ENCODE measurements at regions not wholly inside any gene's neighbourhood (a gene's known extent, or its start where the extent isn't known, plus 50 kb on each side); places are given as distances from the start of the nearest gene placed in this dataset.

DNA sequence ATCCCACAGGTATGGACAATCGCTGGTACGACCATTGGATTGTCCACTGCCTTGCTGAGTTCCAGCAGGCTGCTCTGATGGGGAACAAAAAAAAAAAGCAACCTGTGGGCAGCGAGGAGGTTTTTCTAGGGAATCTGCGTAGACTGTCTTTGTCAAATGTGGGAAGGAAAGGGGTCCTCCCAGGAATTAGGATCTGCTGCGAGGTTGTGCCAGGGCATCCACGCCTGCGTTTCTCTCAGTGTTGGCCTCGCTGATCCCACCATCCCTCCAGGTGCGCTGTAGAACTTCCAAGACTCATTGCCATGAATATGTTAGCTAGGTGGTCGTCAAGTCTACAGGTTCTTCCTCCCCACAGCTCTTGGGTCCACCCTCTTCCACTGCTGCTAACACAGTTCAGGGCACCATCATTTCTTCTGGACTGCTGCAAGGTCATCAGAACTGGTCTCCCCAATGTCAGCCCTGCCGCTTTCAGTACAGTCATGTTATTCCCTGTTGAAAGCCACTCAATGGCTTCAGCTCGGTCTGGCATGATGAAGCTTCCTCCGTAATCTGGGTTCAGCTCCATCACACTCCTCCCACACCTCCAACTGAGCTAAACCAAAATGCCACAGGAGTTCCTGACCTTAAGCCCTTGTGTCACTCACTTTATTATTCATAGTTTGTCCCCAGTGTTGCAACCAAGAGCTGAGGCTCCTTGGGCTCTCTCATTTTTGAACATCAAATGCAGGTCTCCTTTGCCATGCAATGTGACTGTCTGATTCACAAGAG, 79.5 kb upstream of the DMRT1 start:
- H3K4me3 ChIP-seq (ENCODE audit: low read depth in 1 of 3, low read length in 3 of 3) = no peak overlapping the region
- H3K9ac ChIP-seq (ENCODE audit: low read depth in 1 of 2, low read length in 2 of 2) = no peak overlapping the region
- H3K27ac ChIP-seq (ENCODE audit: low read depth in 1 of 2, low read length in 2 of 2) = no peak overlapping the region
- DNase-seq (ENCODE audit: low spot score) = no peak
- 91% methylated on average over 13 of the region's 13 CpGs for WGBS
- H3K4me1 ChIP-seq (ENCODE audit: control insufficient read depth in 4 of 4, insufficient read depth in 4 of 4, low read length in 3 of 4) = peaks cover 0 to 3% (median 0%) of the 10 kb centered on the region in 4 donors
- no peaks in the 10 kb centered on the region for H3K27me3 ChIP-seq (ENCODE audit: control insufficient read depth in 4 of 4, insufficient read depth in 4 of 4, low read length in 3 of 4)
- H3K9me3 ChIP-seq (ENCODE audit: control insufficient read depth in 4 of 4, low read length in 3 of 4) = no peaks in the 10 kb centered on the region
- no peak for TF ChIP-seq JUND (IDR thresholded peaks at IDR 0.05)
- TF ChIP-seq, protein P1, sequence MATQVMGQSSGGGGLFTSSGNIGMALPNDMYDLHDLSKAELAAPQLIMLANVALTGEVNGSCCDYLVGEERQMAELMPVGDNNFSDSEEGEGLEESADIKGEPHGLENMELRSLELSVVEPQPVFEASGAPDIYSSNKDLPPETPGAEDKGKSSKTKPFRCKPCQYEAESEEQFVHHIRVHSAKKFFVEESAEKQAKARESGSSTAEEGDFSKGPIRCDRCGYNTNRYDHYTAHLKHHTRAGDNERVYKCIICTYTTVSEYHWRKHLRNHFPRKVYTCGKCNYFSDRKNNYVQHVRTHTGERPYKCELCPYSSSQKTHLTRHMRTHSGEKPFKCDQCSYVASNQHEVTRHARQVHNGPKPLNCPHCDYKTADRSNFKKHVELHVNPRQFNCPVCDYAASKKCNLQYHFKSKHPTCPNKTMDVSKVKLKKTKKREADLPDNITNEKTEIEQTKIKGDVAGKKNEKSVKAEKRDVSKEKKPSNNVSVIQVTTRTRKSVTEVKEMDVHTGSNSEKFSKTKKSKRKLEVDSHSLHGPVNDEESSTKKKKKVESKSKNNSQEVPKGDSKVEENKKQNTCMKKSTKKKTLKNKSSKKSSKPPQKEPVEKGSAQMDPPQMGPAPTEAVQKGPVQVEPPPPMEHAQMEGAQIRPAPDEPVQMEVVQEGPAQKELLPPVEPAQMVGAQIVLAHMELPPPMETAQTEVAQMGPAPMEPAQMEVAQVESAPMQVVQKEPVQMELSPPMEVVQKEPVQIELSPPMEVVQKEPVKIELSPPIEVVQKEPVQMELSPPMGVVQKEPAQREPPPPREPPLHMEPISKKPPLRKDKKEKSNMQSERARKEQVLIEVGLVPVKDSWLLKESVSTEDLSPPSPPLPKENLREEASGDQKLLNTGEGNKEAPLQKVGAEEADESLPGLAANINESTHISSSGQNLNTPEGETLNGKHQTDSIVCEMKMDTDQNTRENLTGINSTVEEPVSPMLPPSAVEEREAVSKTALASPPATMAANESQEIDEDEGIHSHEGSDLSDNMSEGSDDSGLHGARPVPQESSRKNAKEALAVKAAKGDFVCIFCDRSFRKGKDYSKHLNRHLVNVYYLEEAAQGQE (IDR thresholded peaks at IDR 0.05) = no peak
- no peak for TF ChIP-seq HNF4A (conservative IDR thresholded peaks at IDR 0.05)
- TF ChIP-seq SP1 (IDR thresholded peaks at IDR 0.05) = no peak
- no peak for TF ChIP-seq HNF4G (IDR thresholded peaks at IDR 0.05)
- TF ChIP-seq, protein P2, sequence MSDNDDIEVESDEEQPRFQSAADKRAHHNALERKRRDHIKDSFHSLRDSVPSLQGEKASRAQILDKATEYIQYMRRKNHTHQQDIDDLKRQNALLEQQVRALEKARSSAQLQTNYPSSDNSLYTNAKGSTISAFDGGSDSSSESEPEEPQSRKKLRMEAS (IDR thresholded peaks at IDR 0.05) = no peak
- no peak for TF ChIP-seq TAF1 (conservative IDR thresholded peaks at IDR 0.05)
- H3K36me3 ChIP-seq (ENCODE audit: control insufficient read depth in 4 of 4, insufficient read depth in 3 of 4, low read depth in 1 of 4, low read length in 3 of 4) = no peaks in the 10 kb centered on the region

DNA sequence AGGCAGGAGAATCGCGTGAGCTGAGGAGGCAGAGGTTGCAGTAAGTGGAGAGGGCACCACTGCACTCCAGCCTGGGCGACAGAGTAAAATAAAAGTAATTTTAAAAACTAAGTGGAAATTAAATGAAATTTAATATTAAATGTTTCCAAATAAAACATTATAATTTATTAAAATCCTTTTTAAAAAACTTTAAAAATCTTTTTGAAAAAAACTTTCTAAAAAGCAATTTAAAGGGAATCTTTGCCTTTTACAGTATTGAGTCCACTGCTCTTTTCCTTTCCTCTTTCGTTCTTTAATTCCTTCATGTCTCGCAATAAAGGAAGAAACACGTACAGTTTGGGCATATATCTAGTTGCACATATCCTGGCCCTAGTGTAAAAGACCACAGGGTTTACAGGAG, 77.8 kb upstream of the DMRT1 start:
- no peaks in the 10 kb centered on the region for H3K9me3 ChIP-seq (ENCODE audit: control insufficient read depth in 4 of 4, low read length in 3 of 4)
- H3K9ac ChIP-seq (ENCODE audit: low read depth in 1 of 2, low read length in 2 of 2) = peak overlapping the region in 1 of 2 donors; percentile 17
- H3K4me1 ChIP-seq (ENCODE audit: control insufficient read depth in 4 of 4, insufficient read depth in 4 of 4, low read length in 3 of 4) = peaks cover 0 to 3% (median 0%) of the 10 kb centered on the region in 4 donors
- DNase-seq (ENCODE audit: low spot score) = no peak
- no peaks in the 10 kb centered on the region for H3K36me3 ChIP-seq (ENCODE audit: control insufficient read depth in 4 of 4, insufficient read depth in 3 of 4, low read depth in 1 of 4, low read length in 3 of 4)
- no peaks in the 10 kb centered on the region for H3K27me3 ChIP-seq (ENCODE audit: control insufficient read depth in 4 of 4, insufficient read depth in 4 of 4, low read length in 3 of 4)
- 79% methylated on average over 6 of the region's 6 CpGs for WGBS
- no peak overlapping the region for H3K4me3 ChIP-seq (ENCODE audit: low read depth in 1 of 3, low read length in 3 of 3)
- TF ChIP-seq GABPA (IDR thresholded peaks at IDR 0.05 in 1 of 2, conservative IDR thresholded peaks at IDR 0.05 in 1 of 2) (no peak), EGR1 (IDR thresholded peaks at IDR 0.05; ENCODE audit: low read depth in 2 of 2) (no peak), RAD21 (IDR thresholded peaks at IDR 0.05) (no peak), HNF4G (IDR thresholded peaks at IDR 0.05) (no peak), NR2F2 (IDR thresholded peaks at IDR 0.05) (no peak)
- H3K27ac ChIP-seq (ENCODE audit: low read depth in 1 of 2, low read length in 2 of 2) = no peak overlapping the region

DNA sequence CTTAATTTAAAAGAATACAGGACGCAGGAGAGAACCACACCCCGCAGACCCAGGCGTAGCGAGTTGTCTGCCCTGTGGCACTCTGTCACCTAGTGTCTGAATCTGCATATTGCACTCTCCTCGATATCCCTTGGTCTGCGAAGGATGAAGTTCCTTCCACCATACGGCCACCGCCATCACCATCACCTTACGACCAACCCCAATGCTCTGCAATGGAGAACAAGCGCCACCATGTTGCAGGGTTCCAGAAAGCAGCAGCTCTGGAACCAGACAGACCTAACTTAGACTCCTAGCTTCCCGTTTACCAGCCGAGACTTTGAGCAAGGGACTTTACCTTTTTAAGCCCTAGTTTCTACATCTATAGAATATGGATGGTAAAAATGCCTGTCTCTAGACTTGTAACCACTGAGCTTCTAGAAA, 77.4 kb upstream of the DMRT1 start:
- WGBS = 51% methylated on average over 12 of the region's 12 CpGs
- no peaks in the 10 kb centered on the region for H3K27me3 ChIP-seq (ENCODE audit: control insufficient read depth in 4 of 4, insufficient read depth in 4 of 4, low read length in 3 of 4)
- H3K4me1 ChIP-seq (ENCODE audit: control insufficient read depth in 4 of 4, insufficient read depth in 4 of 4, low read length in 3 of 4) = peaks cover 0 to 3% (median 0%) of the 10 kb centered on the region in 4 donors
- no peaks in the 10 kb centered on the region for H3K9me3 ChIP-seq (ENCODE audit: control insufficient read depth in 4 of 4, low read length in 3 of 4)
- no peak for DNase-seq (ENCODE audit: low spot score)
- no peaks in the 10 kb centered on the region for H3K36me3 ChIP-seq (ENCODE audit: control insufficient read depth in 4 of 4, insufficient read depth in 3 of 4, low read depth in 1 of 4, low read length in 3 of 4)
- no peak overlapping the region for H3K27ac ChIP-seq (ENCODE audit: low read depth in 1 of 2, low read length in 2 of 2)
- peak; percentile 89 to 97 for TF ChIP-seq RAD21 (IDR thresholded peaks at IDR 0.05)
- TF ChIP-seq NR2F2 (IDR thresholded peaks at IDR 0.05) = no peak
- TF ChIP-seq, protein P3, sequence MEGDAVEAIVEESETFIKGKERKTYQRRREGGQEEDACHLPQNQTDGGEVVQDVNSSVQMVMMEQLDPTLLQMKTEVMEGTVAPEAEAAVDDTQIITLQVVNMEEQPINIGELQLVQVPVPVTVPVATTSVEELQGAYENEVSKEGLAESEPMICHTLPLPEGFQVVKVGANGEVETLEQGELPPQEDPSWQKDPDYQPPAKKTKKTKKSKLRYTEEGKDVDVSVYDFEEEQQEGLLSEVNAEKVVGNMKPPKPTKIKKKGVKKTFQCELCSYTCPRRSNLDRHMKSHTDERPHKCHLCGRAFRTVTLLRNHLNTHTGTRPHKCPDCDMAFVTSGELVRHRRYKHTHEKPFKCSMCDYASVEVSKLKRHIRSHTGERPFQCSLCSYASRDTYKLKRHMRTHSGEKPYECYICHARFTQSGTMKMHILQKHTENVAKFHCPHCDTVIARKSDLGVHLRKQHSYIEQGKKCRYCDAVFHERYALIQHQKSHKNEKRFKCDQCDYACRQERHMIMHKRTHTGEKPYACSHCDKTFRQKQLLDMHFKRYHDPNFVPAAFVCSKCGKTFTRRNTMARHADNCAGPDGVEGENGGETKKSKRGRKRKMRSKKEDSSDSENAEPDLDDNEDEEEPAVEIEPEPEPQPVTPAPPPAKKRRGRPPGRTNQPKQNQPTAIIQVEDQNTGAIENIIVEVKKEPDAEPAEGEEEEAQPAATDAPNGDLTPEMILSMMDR (IDR thresholded peaks at IDR 0.05; ENCODE audit: low read depth, low read length, missing input control) = peak; percentile 85
- H3K4me3 ChIP-seq (ENCODE audit: low read depth in 1 of 3, low read length in 3 of 3) = no peak overlapping the region
- H3K9ac ChIP-seq (ENCODE audit: low read depth in 1 of 2, low read length in 2 of 2) = peak overlapping the region in 1 of 2 donors; percentile 17
